ENCODE measurements at regions not wholly inside any gene's neighbourhood (a gene's known extent, or its start where the extent isn't known, plus 50 kb on each side); places are given as distances from the start of the nearest gene placed in this dataset.
"Not testable (repeated sequence)": the region's sequence is repeated elsewhere in the genome, so short reads cannot be mapped to it uniquely, and the experiment has no call there.

DNA sequence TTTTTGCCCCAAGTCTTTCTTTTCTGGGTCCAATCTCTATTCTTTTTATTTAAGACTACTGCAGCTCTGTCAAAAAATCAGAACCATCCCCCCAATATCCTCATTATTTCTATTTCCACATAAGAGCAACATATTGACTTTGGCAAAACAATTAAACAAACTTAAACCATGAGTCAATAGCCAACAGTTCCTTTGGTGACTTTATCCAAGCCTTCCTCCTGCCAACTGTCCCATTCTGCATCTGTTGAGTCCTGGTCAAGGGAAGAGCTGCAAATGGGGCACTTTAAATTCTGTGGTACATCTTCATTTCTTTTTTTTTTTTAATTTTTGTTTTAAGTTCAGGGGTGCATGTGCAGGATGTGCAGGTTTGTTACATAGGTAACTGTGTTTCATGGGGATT is 1875.0 kb upstream of the PCDH7 start:
- Histone ChIP-seq H3K27ac (ENCODE audit: low read depth in 2 of 2, low read length in 1 of 2) (no peak overlapping the region), H2AFZ (ENCODE audit: low read depth) (no peak overlapping the region), H3K9ac (no peak overlapping the region), H3F3A (replicated peaks; ENCODE audit: insufficient read depth) (no peaks in the 10 kb centered on the region), H3K36me3 (replicated peaks in 1 of 2; ENCODE audit: control insufficient read depth in 1 of 2, insufficient read depth in 2 of 2, low read length in 1 of 2) (no peaks in the 10 kb centered on the region), H3K9me3 (no peaks in the 10 kb centered on the region), H3K4me2 (no peak overlapping the region), H3K4me3 (ENCODE audit: low read depth in 2 of 2, low read length in 1 of 2) (no peak overlapping the region), H4K20me1 (ENCODE audit: insufficient read depth) (no peaks in the 10 kb centered on the region), H3K27me3 (ENCODE audit: insufficient read depth) (no peaks in the 10 kb centered on the region), H3K4me1 (ENCODE audit: control insufficient read depth in 1 of 2, insufficient read depth in 2 of 2, low read depth in 1 of 2, low read length in 1 of 2) (no peaks in the 10 kb centered on the region), H3K79me2 (ENCODE audit: insufficient read depth) (no peaks in the 10 kb centered on the region), H3K9me2 (no peaks in the 10 kb centered on the region)
- TF ChIP-seq JUND (IDR thresholded peaks at IDR 0.05) (no peak), PBX3 (IDR thresholded peaks at IDR 0.05) (no peak), FOXM1 (IDR thresholded peaks at IDR 0.05; ENCODE audit: low read depth) (no peak), SIN3A (IDR thresholded peaks at IDR 0.05; ENCODE audit: borderline replicate concordance, low read depth, low read length) (no peak)
- ChIA-PET CTCF (no interaction called here), POLR2A (no interaction called here)
- DNase-seq, result no peak

DNA sequence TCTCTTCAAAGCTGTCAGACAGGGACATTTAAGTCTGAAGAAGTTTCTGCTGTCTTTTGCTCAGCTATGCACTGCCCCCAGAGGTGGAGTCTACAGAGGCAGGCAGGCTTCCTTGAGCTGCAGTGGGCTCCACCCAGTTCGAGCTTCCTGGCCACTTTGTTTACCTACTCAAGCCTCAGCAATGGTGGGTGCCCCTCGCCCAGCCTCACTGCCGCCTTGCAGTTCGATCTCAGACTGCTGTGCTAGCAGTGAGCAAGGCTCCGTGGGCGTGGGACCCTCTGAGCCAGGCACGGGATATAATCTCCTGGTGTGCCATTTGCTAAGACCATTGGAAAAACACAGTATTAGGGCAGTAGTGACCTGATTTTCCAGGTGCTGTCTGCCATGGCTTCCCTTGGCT is 1863.1 kb upstream of the PCDH7 start:
- DNase-seq; H3F3A ChIP-seq (replicated peaks; ENCODE audit: insufficient read depth): not testable (repeated sequence)
- 13% methylated on average over 3 of the region's 7 CpGs for WGBS (ENCODE audit: low lambda C conversion rate)

DNA sequence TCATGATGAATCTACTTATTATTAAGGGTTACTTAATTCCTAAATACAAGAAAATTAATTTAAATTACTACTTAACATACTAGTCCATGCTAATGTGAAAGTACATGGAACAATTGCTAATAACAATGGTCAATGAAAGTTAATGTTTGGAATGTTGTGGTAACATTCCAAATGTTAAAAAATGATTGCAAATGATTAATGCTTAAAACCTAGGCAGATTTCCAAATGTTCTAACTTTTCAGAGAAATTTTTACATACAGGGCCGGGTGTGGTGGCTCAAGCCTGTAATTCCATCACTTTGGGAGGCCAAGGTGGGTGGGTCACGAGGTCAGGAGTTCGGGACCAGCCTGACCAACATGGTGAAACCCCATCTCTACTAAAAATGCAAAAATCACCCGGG is 1851.3 kb upstream of the PCDH7 start:
- CTCF ChIA-PET, result no interaction called here
- Histone ChIP-seq H2AFZ (ENCODE audit: low read depth) (no peak overlapping the region), H3K36me3 (replicated peaks in 1 of 2; ENCODE audit: control insufficient read depth in 1 of 2, insufficient read depth in 2 of 2, low read length in 1 of 2) (no peaks in the 10 kb centered on the region), H3K27ac (ENCODE audit: low read depth in 2 of 2, low read length in 1 of 2) (no peak overlapping the region), H3K9me2 (no peaks in the 10 kb centered on the region), H3K4me1 (ENCODE audit: control insufficient read depth in 1 of 2, insufficient read depth in 2 of 2, low read depth in 1 of 2, low read length in 1 of 2) (no peaks in the 10 kb centered on the region), H3K9ac (no peak overlapping the region), H3K79me2 (ENCODE audit: insufficient read depth) (no peaks in the 10 kb centered on the region), H3F3A (replicated peaks; ENCODE audit: insufficient read depth) (no peaks in the 10 kb centered on the region), H3K4me2 (no peak overlapping the region), H3K27me3 (ENCODE audit: insufficient read depth) (no peaks in the 10 kb centered on the region), H3K4me3 (ENCODE audit: low read depth in 2 of 2, low read length in 1 of 2) (no peak overlapping the region), H3K9me3 (no peaks in the 10 kb centered on the region), H4K20me1 (ENCODE audit: insufficient read depth) (no peaks in the 10 kb centered on the region)
- no peak for DNase-seq
- 21% methylated on average over 4 of the region's 4 CpGs for WGBS (ENCODE audit: low lambda C conversion rate)
- POLR2A ChIA-PET, result no interaction called here
- TF ChIP-seq, protein P1, sequence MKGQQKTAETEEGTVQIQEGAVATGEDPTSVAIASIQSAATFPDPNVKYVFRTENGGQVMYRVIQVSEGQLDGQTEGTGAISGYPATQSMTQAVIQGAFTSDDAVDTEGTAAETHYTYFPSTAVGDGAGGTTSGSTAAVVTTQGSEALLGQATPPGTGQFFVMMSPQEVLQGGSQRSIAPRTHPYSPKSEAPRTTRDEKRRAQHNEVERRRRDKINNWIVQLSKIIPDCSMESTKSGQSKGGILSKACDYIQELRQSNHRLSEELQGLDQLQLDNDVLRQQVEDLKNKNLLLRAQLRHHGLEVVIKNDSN (IDR thresholded peaks at IDR 0.05; ENCODE audit: borderline replicate concordance, low read depth), result no peak
- TF ChIP-seq CTCF (IDR thresholded peaks at IDR 0.05) (no peak), TAF1 (IDR thresholded peaks at IDR 0.05; ENCODE audit: borderline replicate concordance, low read depth, low read length) (no peak), ZBTB33 (IDR thresholded peaks at IDR 0.05; ENCODE audit: borderline replicate concordance, low read depth) (no peak), MEF2A (IDR thresholded peaks at IDR 0.05; ENCODE audit: borderline replicate concordance, low read depth) (no peak), ELF1 (IDR thresholded peaks at IDR 0.05) (no peak), TEAD4 (IDR thresholded peaks at IDR 0.05; ENCODE audit: borderline replicate concordance, insufficient read depth) (no peak), EP300 (IDR thresholded peaks at IDR 0.05; ENCODE audit: borderline replicate concordance in 1 of 2, low read depth in 1 of 2, low read length in 1 of 2) (no peak), JUND (IDR thresholded peaks at IDR 0.05) (no peak), TCF12 (IDR thresholded peaks at IDR 0.05) (no peak), MXI1 (IDR thresholded peaks at IDR 0.05; ENCODE audit: low read depth, low read length) (no peak), FOSL2 (IDR thresholded peaks at IDR 0.05; ENCODE audit: borderline replicate concordance, low read depth) (no peak), RFX5 (IDR thresholded peaks at IDR 0.05; ENCODE audit: low read length) (no peak), NRF1 (IDR thresholded peaks at IDR 0.05; ENCODE audit: low read depth, low read length) (no peak)
- TF ChIP-seq, protein P2, sequence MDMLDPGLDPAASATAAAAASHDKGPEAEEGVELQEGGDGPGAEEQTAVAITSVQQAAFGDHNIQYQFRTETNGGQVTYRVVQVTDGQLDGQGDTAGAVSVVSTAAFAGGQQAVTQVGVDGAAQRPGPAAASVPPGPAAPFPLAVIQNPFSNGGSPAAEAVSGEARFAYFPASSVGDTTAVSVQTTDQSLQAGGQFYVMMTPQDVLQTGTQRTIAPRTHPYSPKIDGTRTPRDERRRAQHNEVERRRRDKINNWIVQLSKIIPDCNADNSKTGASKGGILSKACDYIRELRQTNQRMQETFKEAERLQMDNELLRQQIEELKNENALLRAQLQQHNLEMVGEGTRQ (IDR thresholded peaks at IDR 0.05; ENCODE audit: borderline replicate concordance, low read depth, low read length), result no peak

More for the DNA sequence above, 1863.1 kb upstream of the PCDH7 start:
- H3K9ac ChIP-seq; H3K9me2 ChIP-seq; H3K4me1 ChIP-seq (ENCODE audit: control insufficient read depth in 1 of 2, insufficient read depth in 2 of 2, low read depth in 1 of 2, low read length in 1 of 2); H3K36me3 ChIP-seq (replicated peaks in 1 of 2; ENCODE audit: control insufficient read depth in 1 of 2, insufficient read depth in 2 of 2, low read length in 1 of 2); H3K4me2 ChIP-seq; CTCF ChIA-PET; H3K4me3 ChIP-seq (ENCODE audit: low read depth in 2 of 2, low read length in 1 of 2); H2AFZ ChIP-seq (ENCODE audit: low read depth); H3K79me2 ChIP-seq (ENCODE audit: insufficient read depth); H3K9me3 ChIP-seq; H4K20me1 ChIP-seq (ENCODE audit: insufficient read depth); H3K27me3 ChIP-seq (ENCODE audit: insufficient read depth); POLR2A ChIA-PET; H3K27ac ChIP-seq (ENCODE audit: low read depth in 2 of 2, low read length in 1 of 2): not testable (repeated sequence)

All from SK-N-SH (cell line).